ENCODE measurements at regions not wholly inside any gene's neighbourhood (a gene's known extent, or its start where the extent isn't known, plus 50 kb on each side); places are given as distances from the start of the nearest gene placed in this dataset.

- DNase-seq (ENCODE audit: low spot score): no peak
- peaks cover 27% of the 10 kb centered on the region for H3K9me3 Mint-ChIP-seq
- no peaks in the 10 kb centered on the region for H3K4me1 ChIP-seq
- H4K20me1 ChIP-seq (ENCODE audit: low read depth): peaks cover 27% of the 10 kb centered on the region
- peaks cover 22% of the 10 kb centered on the region for H3K4me1 Mint-ChIP-seq
- H3K36me3 Mint-ChIP-seq: peaks cover 6% of the 10 kb centered on the region
- no peak overlapping the region for H3K27ac ChIP-seq
- TF ChIP-seq EZH2phosphoT487 (IDR thresholded peaks at IDR 0.05) (no peak), EZH2 (IDR thresholded peaks at IDR 0.05) (no peak), CTCF (IDR thresholded peaks at IDR 0.05) (no peak)
- H3K4me2 ChIP-seq: no peak overlapping the region
- H3K27me3 ChIP-seq: peaks cover 100% of the 10 kb centered on the region
- no peak overlapping the region for H3K27ac Mint-ChIP-seq
- H3K9me3 ChIP-seq (ENCODE audit: low read depth): no peaks in the 10 kb centered on the region
- peaks cover 47% of the 10 kb centered on the region for H3K27me3 Mint-ChIP-seq (ENCODE audit: insufficient read depth, low read depth)
- H3K9ac ChIP-seq: no peak overlapping the region
- no peak overlapping the region for H3K4me3 Mint-ChIP-seq
- no peak overlapping the region for H3K4me3 ChIP-seq
- H2AFZ ChIP-seq (replicated peaks): no peak overlapping the region
- H3K79me2 ChIP-seq (ENCODE audit: low read depth): no peaks in the 10 kb centered on the region
- no peaks in the 10 kb centered on the region for H3F3A ChIP-seq (ENCODE audit: low read depth)
- H3K36me3 ChIP-seq: no peaks in the 10 kb centered on the region
These were observed 58.1 kb upstream of the WNT4 start for GRCh38 chr1:22201023-22201422.

GRCh38 chr1:22203335-22203734, 60.4 kb upstream of the WNT4 start:
- Mint-ChIP-seq H3K4me1 (peaks cover 29% of the 10 kb centered on the region), H3K36me3 (peaks cover 5% of the 10 kb centered on the region), H3K9me3 (peaks cover 21% of the 10 kb centered on the region), H3K27ac (no peak overlapping the region), H3K27me3 (ENCODE audit: insufficient read depth, low read depth) (peaks cover 36% of the 10 kb centered on the region), H3K4me3 (peak overlapping the region; percentile 5)
- Histone ChIP-seq H2AFZ (replicated peaks) (no peak overlapping the region), H3K4me2 (no peak overlapping the region), H3K27me3 (peaks cover 100% of the 10 kb centered on the region), H3K36me3 (no peaks in the 10 kb centered on the region), H4K20me1 (ENCODE audit: low read depth) (peaks cover 50% of the 10 kb centered on the region), H3K79me2 (ENCODE audit: low read depth) (no peaks in the 10 kb centered on the region), H3K4me3 (no peak overlapping the region), H3K4me1 (peaks cover 10% of the 10 kb centered on the region), H3F3A (ENCODE audit: low read depth) (peaks cover 3% of the 10 kb centered on the region), H3K27ac (no peak overlapping the region), H3K9ac (no peak overlapping the region), H3K9me3 (ENCODE audit: low read depth) (no peaks in the 10 kb centered on the region)
- no peak for TF ChIP-seq EZH2 (IDR thresholded peaks at IDR 0.05)
- TF ChIP-seq EZH2phosphoT487 (IDR thresholded peaks at IDR 0.05): no peak
- no peak for TF ChIP-seq CTCF (IDR thresholded peaks at IDR 0.05)
- no peak for DNase-seq (ENCODE audit: low spot score)

- TF ChIP-seq EZH2phosphoT487 (IDR thresholded peaks at IDR 0.05) (no peak), CTCF (IDR thresholded peaks at IDR 0.05) (no peak), EZH2 (IDR thresholded peaks at IDR 0.05) (no peak)
- Histone ChIP-seq H3K4me2 (no peak overlapping the region), H2AFZ (replicated peaks) (no peak overlapping the region), H3K9me3 (ENCODE audit: low read depth) (no peaks in the 10 kb centered on the region), H3K4me3 (no peak overlapping the region), H3K79me2 (ENCODE audit: low read depth) (no peaks in the 10 kb centered on the region), H3K9ac (no peak overlapping the region), H3K36me3 (no peaks in the 10 kb centered on the region), H3K4me1 (peaks cover 16% of the 10 kb centered on the region), H3K27me3 (peaks cover 99% of the 10 kb centered on the region), H3F3A (ENCODE audit: low read depth) (peaks cover 8% of the 10 kb centered on the region), H4K20me1 (ENCODE audit: low read depth) (peaks cover 57% of the 10 kb centered on the region), H3K27ac (no peak overlapping the region)
- Mint-ChIP-seq H3K4me3 (no peak overlapping the region), H3K9me3 (peaks cover 14% of the 10 kb centered on the region), H3K4me1 (peaks cover 35% of the 10 kb centered on the region), H3K36me3 (peaks cover under 1% of the 10 kb centered on the region), H3K27me3 (ENCODE audit: insufficient read depth, low read depth) (peaks cover 33% of the 10 kb centered on the region), H3K27ac (peak overlapping the region; percentile 76)
- DNase-seq (ENCODE audit: low spot score): no peak
These were observed 61.4 kb upstream of the WNT4 start for GRCh38 chr1:22204057-22204840.

Data from neural progenitor cell (in vitro differentiated cells).